Stimulated activated CD4-positive, alpha-beta T cell treated with anti-CD3 and anti-CD28 coated beads, Interleukin-1b, Interleukin-23, amount 100 ng/mL, for 4 hours (primary cell): ENCODE measurements at regions not wholly inside any gene's neighbourhood (a gene's known extent, or its start where the extent isn't known, plus 50 kb on each side); places are given as distances from the start of the nearest gene placed in this dataset.

Source experiments
- DNase-seq, 2 donors: peaks; one replicate each; pipeline ENCODE4 v3.0.0-alpha.2; 2020; ENCODE audit warnings: low read depth in 2 of 2

- DNase-seq: no peak
These were observed 1217.9 kb downstream of the VRK1 start for GRCh38 chr14:98014851-98015615.

GRCh38 chr14:98015921-98016320, 1218.7 kb downstream of the VRK1 start:
- DNase-seq: no peak

DNA sequence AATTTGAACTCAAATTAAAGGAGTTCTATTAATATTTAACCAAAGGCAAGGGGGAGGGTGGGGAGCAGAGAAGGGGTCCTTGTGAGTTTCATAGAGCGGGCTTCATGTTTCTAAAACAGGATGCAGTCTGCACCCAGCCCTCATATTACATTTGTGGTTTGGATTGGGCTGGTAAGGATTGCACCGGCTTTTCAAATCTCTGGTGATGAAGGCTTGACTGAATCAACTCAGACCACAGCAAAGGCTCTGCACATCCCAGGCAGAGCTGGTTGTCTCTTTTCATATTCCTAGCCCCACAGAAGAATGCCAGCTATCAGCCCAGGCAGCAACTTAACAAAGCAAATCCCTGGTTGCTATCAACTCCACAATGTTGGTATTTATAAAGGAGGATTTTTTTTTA, 1221.4 kb downstream of the VRK1 start:
- no peak for DNase-seq

DNA sequence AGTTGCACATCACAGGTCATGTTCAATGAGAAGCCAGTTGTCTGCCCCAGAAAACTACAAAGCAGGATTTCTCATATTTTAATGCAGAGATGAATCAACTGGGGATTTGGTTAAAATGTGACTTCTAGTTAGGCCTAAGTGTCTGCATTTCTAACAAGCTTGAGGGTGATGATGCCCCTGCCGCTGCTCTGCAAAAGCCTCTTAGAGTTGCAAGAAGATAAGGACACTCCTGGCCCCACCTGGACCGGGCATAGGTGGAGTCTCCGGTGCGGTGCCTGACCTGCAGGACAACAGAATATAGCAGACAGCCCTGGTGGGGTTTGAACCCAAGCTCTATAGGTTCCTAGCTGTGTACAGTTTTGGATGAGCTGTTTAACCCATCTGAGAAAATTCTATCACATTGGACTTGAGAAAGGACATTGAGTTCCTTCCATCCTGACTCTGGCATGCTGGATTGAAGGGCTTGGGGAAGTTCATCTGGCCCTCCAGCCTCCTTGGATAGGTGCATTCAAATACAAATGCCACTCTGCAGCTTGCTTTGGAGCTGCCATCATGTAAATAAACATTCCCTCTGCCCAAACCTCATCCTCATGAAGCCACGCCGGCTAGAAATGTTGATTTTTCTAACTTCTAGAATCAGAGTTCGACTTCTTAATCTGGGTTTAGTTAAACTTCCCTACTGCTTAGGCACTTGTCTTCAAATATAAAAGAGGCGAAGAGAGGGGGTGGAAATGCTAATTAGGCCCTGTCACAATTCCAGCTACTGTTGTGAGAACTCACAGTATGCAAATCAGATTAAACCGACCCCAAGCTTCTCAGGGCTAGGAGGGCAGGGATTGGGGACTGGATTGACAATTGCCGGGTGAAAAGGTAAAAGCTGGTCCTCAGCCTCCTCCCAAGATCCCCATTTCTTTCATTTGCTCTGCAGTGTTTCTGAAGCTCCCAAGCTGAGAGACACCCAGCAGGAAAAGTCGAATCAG, 1225.6 kb downstream of the VRK1 start:
- DNase-seq: no peak

DNA sequence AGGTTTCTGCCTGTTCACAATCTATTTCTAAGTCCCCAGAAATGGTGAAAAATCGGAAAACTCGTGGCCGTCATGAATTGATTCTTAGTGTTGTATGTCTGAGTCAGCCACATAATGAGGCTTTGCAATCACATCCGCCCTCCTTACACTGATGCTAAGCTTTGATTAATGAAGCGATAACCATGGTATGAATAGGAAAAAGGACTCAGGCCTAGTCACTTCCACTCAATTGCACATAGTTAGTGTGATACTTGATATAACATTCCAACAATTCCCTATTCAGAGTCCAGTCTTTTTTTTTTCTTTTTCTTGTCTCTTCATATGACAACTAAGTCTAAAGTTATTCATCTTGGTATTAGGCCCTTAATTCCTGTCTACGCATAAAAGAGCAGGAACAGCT, 1231.0 kb downstream of the VRK1 start:
- no peak for DNase-seq

GRCh38 chr14:98035396-98035795, 1236.6 kb downstream of the BCL11B start:
- no peak for DNase-seq

- DNase-seq: no peak
These were observed 1234.2 kb downstream of the BCL11B start for GRCh38 chr14:98037831-98038230.

DNA sequence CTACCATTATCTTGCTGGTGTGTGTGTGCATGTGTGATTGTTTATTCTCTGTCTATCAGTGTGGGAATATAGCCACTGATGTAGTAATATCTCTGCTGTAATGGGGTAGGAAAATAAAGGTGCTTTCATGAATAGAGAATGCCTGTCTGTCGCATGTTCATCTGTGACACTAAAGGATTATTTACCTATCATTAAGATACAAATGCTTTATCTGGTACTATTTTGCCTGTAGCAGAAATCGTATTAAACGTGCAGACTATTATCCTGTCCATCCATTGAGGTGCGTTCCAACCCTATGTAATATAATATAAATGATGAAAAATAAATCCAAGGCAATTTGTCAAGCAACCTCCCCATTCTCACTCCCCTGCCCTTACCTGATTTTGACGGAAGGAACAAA, 1215.1 kb downstream of the BCL11B start:
- DNase-seq: no peak

- no peak for DNase-seq
These were observed 1212.9 kb downstream of the BCL11B start for GRCh38 chr14:98059106-98059505.

GRCh38 chr14:98062083-98062482, 1209.9 kb downstream of the BCL11B start:
- no peak for DNase-seq

- no peak for DNase-seq
These were observed 1202.3 kb downstream of the BCL11B start for GRCh38 chr14:98069712-98070171.

DNA sequence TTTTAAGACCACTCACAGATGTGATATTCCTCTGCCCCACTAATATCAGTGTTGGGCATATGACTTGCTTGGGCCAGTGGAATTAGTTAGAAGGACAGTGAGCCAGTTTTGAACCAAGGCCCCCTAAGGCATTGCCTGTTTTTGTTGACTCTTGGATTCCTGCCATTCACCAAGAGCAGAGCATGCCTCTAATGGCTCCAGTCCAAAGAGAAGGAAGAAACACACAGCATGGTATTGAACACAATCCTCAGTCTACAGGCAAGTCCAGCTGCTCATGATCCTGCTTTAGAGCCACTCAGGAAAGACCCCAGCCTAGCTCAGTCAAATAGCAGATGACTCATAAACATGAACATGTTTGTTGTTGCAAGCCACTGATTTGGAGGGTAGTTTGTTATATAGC, 1201.5 kb downstream of the BCL11B start:
- no peak for DNase-seq

GRCh38 chr14:98074111-98074510, 1197.9 kb downstream of the BCL11B start:
- no peak for DNase-seq

DNA sequence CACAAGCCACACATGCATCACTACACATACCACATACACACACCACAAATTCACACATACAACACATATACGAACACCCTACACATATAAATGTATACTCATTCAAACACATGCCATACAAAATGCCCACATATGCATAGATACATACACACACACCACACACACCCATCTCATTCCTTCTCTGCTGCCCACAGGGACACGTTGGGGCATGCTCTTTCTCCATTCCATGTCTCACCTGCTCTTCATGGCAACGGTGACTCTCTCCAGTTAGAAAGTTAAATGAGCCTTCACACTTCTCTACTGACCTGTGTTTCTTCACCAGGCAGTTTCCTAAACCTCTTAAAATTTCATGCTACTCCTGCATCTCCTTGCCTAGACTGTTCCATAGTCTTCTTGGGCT, 1194.8 kb downstream of the BCL11B start:
- DNase-seq: no peak

- DNase-seq: no peak
These were observed 1189.2 kb downstream of the BCL11B start for GRCh38 chr14:98082833-98083232.

GRCh38 chr14:98085751-98086150, 1186.2 kb downstream of the BCL11B start:
- DNase-seq: no peak

GRCh38 chr14:98093111-98093510, 1178.9 kb downstream of the BCL11B start:
- no peak for DNase-seq

GRCh38 chr14:98099527-98099926, 1172.5 kb downstream of the BCL11B start:
- no peak for DNase-seq

- no peak for DNase-seq
These were observed 1170.7 kb downstream of the BCL11B start for GRCh38 chr14:98101323-98101722.

GRCh38 chr14:98103705-98104104, 1168.3 kb downstream of the BCL11B start:
- no peak for DNase-seq

- DNase-seq: no peak
These were observed 1162.7 kb downstream of the BCL11B start for GRCh38 chr14:98109326-98109725.

DNA sequence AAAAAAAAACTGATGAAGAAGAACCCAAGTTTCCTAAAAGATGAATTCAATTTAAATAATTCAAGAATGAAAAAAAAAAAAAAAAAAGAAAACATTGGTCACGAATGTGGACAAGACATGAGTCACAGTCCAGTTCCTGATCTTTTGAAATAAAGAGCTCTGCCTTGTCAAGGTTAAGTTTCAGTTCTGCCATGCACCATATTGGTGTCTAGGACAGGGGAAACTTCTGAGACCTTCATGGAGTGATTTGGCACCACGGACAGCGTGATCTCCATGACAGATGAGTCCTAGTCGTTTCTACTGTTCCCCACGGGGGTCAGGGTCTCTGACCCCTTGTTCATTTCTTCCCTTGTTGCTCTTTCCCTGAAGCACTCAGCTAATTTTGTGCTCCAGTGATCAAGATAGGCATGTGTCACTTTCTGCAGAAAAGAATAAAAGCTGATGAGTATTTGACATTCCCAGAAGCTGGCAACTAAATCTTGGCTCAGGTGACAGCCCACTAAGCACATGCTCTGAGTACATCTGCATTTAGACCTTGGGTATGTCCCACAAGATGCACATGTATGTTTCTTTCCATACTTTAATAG, 1159.7 kb downstream of the BCL11B start:
- no peak for DNase-seq
